GM21423 (cell line): ENCODE measurements at regions not wholly inside any gene's neighbourhood (a gene's known extent, or its start where the extent isn't known, plus 50 kb on each side); places are given as distances from the start of the nearest gene placed in this dataset.
"Not testable (repeated sequence)": the region's sequence is repeated elsewhere in the genome, so short reads cannot be mapped to it uniquely, and the experiment has no call there.

Experiments
- ATAC-seq: cut with Tn5 transposase; IDR thresholded peaks from one replicate; pipeline ENCODE4 v1.9.1; 2021; ENCODE audit warnings: mild to moderate bottlenecking, moderate library complexity; ENCODE audit not compliant: unreplicated experiment

DNA sequence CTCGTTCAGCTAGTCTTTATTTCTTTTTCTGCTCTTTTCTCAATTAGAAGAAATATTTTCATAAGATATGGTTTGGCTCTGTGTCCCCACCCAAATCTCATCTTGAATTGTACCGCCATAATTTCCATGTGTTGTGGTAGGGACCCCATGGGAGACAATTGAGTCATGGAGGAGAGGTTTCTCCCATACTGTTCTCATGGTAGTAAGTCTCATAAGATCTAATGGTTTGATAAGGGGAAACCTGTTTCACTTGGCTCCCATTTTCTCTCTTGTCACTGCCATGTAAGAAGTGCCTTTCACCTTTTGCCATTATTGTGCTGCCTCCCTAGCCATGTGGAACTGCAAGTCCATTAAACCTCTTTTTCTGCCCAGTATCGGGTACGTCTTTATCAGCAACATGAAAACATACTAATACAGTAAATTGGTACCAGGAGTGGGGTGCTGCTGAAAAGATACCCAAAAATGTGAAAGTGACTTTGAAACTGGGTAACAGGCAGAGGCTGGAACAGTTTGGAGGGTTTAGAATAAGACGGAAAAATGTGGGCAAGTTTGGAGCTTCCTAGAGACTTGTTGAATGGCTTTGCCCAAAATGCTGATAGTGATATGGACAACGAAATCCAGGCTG lies 112.0 kb upstream of the SMARCA2 start:
- not testable (repeated sequence) for ATAC-seq

DNA sequence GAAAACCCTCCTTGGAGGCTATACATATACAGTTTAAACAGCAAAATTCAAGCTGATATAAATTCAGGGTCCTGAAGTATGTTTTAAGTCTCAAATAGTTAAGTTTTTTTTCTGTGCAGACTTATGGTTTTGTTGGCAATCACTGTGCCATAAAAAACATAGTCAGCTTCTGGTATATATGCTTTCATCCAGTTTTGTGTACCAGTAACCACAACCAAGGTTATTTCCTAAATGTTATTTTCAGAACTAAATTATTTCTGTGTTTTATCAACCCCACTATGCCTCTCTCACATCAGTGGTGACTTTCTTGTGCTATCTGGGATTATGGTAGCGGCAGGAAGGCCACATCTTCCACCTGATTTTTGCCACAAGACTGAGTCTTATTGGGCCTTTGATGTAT lies 107.7 kb upstream of the SMARCA2 start:
- ATAC-seq, result no peak

DNA sequence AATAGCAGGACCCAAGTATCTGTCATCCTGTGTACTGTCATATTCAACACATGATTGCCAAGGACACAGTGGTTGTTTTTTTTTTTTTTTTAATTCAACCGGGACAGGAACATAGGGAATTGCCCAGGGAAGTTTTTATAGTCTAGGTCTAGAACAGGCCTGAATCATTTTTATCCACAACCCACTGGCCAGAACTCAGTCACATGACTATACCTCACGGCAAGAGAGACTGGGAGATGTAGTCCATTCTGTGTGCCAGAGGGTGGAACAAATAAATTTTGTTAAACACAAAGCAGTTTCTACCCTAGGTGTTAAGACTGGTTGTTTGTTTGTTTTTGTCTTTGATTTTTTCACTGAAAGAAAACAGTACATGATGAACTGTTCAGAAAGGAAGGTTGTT lies 105.8 kb upstream of the SMARCA2 start:
- ATAC-seq, result no peak

DNA sequence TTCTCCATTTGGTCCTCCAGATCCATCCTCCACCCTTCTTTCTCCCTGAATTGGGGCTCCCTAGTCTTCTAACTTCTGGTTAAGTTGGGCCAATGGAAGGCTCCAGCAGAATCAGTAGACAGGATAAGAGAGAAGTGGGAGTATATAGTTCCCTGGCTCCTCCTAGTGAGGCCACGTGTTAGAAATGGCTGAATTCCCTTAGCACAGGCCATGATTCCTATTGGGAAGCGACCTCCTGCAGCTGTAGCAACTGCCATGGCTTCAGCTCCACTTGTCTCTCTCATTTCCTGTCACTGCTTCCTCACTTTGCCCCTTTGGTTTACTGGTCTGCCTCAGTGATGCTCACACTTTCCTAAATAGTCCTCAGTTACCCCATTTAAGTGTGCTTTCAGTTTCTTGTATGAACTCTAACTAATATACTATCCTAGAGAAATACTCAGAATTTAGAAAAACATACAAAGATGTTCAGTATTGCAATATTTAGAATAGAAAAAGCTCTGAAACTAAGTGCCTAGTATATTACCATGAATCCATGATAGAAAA lies 104.8 kb upstream of the SMARCA2 start:
- ATAC-seq, result no peak

- ATAC-seq, result no peak
Observed at GRCh38 chr9:1913631-1914330, 101.4 kb upstream of the SMARCA2 start.

- no peak for ATAC-seq
Observed at GRCh38 chr9:1916095-1916494, 99.1 kb upstream of the SMARCA2 start.

DNA sequence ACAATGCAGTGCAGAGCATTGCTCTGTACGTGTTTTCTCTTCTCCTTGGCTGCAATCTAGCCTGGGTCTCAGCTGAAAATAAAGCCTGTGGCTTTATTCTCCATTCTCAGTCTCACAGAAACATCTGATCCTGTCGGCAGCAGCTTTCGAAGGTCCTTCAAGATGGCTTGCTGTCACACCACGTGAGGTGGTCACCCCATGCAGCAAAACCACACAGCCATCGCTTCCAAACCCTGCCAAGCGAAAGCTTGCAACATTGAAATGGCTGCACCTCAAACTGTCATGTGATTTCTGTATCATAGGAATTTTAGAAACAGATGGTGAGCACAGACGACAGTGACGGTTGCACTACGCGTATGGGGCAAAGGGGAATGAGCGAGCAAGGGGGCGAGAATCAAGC lies 98.5 kb upstream of the SMARCA2 start:
- ATAC-seq, result no peak

GRCh38 chr9:1917396-1917935 lies 97.7 kb upstream of the SMARCA2 start:
- no peak for ATAC-seq

GRCh38 chr9:1918108-1918507 lies 97.0 kb upstream of the SMARCA2 start:
- no peak for ATAC-seq

DNA sequence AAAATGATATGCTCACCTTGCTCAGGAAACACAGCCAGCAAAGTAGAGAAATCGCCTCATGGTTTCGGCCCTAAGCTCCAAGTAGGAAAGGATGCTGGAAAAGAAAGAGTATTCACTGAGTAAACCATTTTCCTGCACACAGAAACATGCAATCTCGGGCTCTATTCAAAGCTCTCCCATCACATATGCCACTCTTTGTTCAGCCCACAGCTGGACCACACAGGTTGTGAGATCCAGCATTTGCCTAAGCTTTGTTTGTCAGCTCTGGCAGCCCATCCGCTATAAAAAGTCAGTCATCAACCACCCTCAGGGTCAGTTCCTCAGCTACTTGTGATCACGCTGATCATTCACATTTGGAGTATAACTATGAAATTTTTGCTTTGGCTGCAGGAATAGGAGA lies 96.5 kb upstream of the SMARCA2 start:
- ATAC-seq, result no peak

- no peak for ATAC-seq
Observed at GRCh38 chr9:1919229-1919628, 95.9 kb upstream of the SMARCA2 start.

DNA sequence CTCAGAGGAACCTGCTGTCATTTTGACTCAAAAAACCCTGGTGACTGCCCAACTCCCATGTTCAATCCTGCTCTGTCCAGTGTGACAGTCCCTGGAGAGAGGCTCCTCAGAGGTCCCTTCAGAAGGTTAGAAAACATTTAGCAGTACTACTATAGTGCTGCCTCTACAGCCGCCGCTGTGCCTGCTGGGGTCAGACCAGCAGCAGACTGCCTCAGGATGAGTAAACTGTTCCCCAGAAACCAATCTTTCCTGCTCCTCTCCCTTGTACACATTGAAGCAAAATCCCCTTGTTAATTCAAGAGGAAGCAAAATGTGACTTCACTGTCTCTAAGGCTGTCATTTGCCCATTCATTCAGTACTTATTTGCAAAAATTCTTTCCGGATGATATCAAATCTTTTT lies 94.8 kb upstream of the SMARCA2 start:
- ATAC-seq, result no peak

GRCh38 chr9:1922026-1922425 lies 93.1 kb upstream of the SMARCA2 start:
- ATAC-seq, result no peak

DNA sequence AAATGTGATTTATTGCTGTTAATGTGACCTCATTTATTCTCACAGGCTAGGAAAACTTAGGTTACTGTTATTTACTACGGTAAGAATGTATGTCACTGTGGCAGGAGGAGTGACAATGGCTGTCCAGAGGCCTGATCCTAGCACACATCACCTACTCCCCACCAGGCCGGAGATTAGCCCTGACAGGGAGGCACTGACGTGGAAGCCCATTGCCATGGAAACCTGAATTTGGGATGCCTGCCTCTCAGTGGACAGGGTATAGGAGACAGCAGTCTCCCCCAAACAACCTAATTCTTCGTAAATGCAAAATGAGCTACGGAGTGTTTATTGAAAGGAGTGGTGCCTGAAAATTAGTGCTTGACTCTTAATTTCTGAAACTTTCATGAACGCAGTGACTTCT lies 87.6 kb upstream of the SMARCA2 start:
- no peak for ATAC-seq

- no peak for ATAC-seq
Observed at GRCh38 chr9:1929134-1929533, 86.0 kb upstream of the SMARCA2 start.

DNA sequence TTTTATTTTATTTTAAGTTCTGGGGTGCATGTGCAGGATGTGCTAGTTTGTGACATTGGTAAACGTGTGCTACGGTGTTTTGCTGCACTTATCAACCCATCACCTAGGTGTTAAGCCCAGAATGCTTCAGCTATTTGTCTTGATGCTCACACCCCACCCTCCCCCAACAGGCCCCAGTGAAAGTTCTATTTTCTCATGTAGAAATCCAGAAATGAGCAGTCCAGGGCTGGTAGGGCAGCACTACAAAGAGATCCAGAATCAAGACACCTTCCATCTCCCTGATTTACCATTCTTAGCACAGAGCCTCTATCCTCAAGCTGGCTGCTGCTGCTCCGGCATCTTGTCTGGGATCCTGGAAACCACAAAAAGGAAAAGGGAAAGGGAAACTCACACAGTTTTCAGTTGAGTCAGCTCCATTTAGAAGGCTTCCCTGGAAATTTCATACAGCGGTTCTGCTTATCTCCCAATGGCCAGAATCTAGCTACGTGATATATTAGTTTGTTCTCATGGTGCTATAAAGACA lies 85.4 kb upstream of the SMARCA2 start:
- ATAC-seq, result peak; percentile 62

GRCh38 chr9:1930245-1930736 lies 84.9 kb upstream of the SMARCA2 start:
- peak; percentile 39 for ATAC-seq

DNA sequence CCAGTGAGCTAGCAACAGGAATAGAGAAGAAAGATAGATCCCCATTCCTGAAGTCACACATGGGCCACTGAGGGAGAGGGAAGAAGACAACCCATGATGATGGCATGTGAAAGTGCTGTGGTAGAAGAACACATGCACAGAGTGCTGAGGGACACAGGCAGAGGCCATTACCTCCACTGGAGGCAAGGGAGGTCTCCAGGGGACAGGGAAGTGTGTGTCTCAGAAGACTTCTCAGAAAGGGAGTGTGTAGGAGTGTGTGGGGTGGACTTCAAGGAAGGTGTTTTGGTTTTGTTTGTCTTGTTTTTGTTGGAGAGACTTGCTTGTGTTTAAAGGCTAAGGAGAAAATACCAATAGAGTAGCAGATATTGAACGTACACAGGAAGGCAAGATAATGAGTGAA lies 77.0 kb upstream of the SMARCA2 start:
- no peak for ATAC-seq

- peak; percentile 54 for ATAC-seq
Observed at GRCh38 chr9:1938675-1939170, 76.4 kb upstream of the SMARCA2 start.

GRCh38 chr9:1939466-1939865 lies 75.7 kb upstream of the SMARCA2 start:
- no peak for ATAC-seq

DNA sequence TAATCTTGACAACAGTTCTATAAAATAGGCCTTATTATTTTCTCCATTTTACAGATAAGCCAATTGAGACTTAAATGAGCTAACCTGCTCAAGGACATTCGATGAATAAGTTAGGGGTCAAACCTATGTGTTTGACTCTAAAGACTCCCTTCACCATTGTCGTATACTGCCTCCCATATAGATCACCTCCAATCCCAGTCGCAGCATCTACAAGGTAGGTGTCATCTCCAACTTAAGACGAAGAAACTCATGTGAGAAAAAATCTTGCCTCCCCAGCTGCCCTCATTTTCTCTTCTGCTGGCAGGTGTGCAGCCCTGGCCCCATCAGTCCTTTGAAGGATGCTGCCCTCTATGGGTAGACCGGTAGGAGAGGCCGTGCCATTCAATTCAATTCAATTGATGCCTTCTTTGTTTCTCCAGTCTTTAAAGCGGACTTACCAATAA lies 75.2 kb upstream of the SMARCA2 start:
- peak; percentile 87 for ATAC-seq

DNA sequence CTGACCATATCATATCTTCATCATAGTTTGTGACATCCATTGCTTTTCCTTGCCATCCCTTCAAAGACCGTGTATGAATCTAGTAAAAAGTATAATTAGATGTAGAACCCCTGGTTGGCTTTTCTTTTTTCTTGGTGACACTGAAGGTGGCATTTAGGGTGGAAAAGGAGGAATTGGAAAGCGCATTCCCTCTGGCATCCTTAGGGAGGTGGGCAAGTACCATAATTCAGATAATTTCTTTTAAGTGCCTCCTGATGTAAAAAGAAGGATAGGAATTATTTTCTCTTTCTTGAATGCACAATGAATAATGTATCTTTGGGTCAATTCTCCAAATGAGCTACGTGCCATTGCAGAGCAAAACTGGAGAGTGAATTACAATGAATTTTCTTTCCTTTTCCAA lies 73.2 kb upstream of the SMARCA2 start:
- no peak for ATAC-seq
